Activated CD4-positive, alpha-beta T cell treated with anti-CD3 and anti-CD28 coated beads for 1 hour (primary cell): ENCODE measurements at regions not wholly inside any gene's neighbourhood (a gene's known extent, or its start where the extent isn't known, plus 50 kb on each side); places are given as distances from the start of the nearest gene placed in this dataset.

ENCODE experiments used
- DNase-seq: peaks from one replicate; pipeline ENCODE4 v3.0.0-alpha.2; 2020

- DNase-seq, result no peak
Measured at GRCh38 chrX:39580043-39580442, 517.7 kb downstream of the BCOR start.

GRCh38 chrX:39581411-39581810, 516.3 kb downstream of the BCOR start:
- DNase-seq, result no peak

GRCh38 chrX:39582091-39582490, 515.7 kb downstream of the BCOR start:
- no peak for DNase-seq

- no peak for DNase-seq
Measured at GRCh38 chrX:39582976-39583375, 514.8 kb downstream of the BCOR start.

GRCh38 chrX:39585808-39586207, 511.9 kb downstream of the BCOR start:
- no peak for DNase-seq

DNA sequence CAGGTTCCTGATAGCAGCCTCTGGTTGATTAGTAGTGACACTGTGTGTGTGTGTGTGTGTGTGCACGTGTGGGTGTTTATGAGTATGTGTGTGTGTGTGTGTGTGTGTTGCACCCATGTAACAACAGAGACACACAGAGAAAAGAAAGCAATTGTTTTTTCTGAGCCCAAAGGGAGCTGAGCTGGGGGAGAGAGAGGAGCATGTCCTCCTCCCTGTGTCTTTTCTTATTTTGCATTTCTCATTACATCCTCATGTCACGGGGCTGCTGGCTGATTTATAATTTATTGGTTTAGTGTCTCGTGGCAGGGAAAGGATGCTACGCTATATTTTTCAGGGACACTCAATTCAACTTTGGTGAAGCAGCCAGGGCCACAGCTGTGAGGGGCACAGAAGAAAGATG, 511.4 kb downstream of the BCOR start:
- no peak for DNase-seq

DNA sequence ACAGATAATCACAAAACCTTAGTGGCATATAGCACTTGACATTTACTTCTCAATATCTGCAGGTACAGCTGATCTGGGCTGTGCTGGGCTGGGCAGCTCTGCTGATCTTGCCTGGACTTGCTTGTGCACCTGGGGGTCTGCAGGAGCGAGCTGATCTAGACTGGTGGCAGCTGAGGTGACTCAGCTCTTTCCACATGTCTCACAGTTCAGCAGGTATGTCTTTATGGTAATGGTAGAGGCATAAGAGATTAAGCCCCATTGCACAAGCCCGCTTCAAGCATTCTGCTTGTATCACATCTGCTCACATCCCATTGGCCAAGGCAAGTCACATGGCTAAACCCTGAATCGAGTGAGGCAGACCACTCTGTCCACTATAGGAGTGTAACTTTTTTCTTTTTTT, 506.7 kb downstream of the BCOR start:
- DNase-seq, result no peak

- no peak for DNase-seq
Measured at GRCh38 chrX:39592776-39593175, 505.0 kb downstream of the BCOR start.

DNA sequence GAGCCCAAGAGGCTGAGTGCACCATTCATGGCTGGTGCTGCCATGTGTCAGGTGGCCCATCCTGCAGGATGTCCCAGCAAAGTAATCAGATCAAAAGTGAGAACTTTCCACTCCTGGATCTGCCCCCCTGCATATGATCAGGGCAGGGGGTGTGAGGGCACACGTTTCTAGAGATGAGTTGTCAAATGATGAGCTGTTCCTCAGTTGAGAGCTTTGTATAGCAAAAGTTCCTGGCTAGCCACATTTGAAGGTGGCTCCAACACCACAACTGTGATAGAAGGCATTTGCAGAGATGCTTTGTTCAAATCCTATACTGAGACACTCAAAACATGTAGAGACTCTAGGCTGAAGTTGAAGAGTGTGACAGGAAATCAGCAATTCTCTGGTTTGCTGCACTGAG, 501.8 kb downstream of the BCOR start:
- no peak for DNase-seq

GRCh38 chrX:39596437-39596836, 501.3 kb downstream of the BCOR start:
- no peak for DNase-seq

DNA sequence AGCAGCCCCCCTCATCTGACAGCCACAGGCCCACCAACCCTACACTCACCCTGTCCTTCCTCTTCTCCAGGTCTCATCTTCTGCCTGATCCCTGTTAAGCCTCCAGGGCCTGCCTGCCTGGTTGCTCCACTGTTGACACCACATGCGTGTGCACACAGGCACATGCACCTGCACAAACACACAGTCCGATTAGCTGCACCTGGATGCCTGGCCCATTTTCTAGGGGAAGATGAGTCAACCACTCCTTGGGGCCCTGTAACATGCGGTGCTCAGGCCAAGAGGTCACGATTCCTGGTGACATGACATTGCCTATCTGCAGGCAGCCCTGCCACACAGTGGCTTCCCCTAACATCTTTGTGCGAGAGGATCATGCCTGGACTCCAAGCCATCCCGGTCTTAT, 498.4 kb downstream of the BCOR start:
- DNase-seq, result no peak

GRCh38 chrX:39600222-39600621, 497.5 kb downstream of the BCOR start:
- DNase-seq, result no peak

DNA sequence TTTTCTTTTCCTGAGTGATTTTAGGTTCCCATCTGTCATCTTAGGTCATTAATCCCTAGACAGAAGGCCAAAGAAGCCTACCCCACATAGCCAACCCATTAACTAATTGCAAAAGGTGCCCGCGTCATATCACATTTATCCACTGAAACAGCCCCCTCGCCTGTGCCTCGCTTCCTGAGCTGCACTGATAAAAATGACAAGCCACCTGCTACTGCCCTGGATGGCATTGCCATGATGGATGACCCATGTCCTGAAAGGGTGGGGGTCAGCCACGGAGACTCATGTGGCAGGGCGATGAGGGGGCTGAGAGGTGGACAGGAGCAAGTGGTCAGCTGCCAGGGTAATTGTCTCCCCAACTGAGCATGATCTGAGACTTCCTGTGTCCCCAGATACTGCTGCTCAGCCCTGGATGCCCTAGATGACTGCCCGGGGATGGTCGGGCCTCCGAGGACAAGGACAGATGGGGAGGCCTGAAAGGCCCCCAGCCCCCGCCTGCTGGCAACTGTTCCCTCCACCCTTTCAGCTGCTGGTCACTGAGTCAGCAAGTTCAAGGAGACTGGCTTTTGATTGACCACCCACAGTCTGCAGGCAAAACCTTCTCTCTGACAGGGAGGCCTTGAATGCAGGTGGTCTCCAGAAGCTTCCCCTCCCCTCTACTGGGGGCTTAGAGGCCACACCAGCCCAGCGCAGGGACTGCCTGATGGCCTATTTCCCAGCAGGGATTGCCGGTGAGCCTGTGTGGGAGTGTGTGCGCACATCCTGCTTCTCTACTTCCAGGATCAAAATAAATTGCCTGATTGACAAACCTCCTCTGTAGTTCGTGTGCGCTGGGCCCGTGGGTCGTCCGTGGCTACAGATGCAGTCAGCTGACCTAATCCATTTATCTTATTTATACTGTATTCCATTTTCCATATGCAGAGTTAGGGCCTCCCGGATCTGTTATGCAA, 496.3 kb downstream of the BCOR start:
- no peak for DNase-seq

- no peak for DNase-seq
Measured at GRCh38 chrX:39602195-39602594, 495.6 kb downstream of the BCOR start.

DNA sequence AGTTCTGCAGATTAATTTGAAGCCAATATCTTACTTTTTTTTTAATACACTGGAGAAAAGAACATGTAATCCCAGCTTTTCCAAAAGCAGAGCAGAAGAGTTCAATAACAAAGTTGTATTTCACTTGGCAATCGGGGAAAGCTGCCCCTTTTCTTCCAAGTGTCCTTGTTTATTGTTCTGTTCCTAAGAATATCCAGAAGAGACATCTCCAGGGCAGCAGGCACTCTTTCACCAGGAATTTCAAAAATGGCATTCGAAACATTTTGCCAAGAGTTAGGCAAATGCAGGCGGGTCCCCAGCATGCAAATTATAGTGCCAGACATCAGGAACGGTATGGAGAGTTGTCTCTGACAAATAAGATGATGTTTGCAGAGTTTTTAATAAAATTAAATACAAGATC, 494.5 kb downstream of the BCOR start:
- DNase-seq, result no peak

GRCh38 chrX:39605183-39605582, 492.6 kb downstream of the BCOR start:
- no peak for DNase-seq

DNA sequence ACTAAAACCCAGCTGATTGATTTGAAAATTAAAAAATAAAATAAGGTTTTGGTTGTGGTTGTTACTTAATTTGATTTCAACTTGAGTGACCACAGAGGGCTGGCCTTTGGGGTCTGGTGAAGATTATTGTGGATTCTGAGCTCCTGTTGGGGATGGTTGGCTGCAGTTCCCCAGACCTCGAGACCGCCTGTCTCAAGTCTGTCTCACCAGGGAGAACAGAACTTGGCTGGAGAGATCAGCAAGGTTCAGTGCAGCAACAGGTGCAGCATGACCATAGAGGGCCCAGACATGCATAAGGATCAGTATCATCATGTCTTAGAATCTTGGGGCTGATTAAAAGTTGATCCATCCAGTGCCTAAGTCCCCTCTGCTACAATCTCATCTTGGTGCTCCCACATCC, 491.9 kb downstream of the BCOR start:
- DNase-seq, result no peak

DNA sequence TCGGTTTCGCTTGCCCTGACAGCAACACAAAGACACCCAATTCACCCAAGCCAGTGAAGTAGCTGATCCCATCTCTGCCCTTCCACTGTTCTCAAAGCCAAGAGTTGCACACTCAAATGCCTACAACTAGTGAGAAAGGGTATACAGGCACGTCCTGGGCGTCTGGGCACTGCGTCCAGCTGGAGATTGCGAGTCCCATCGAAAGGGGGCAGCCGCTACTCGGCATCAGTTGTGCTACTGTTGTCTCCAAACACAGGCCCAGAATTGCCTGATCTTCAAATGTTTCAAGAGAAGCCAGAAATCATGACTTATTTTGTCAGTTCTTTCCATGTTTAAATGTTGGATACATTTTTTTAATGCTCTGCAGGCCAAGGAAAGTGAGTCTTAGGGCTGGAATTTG, 487.8 kb downstream of the BCOR start:
- DNase-seq, result no peak

DNA sequence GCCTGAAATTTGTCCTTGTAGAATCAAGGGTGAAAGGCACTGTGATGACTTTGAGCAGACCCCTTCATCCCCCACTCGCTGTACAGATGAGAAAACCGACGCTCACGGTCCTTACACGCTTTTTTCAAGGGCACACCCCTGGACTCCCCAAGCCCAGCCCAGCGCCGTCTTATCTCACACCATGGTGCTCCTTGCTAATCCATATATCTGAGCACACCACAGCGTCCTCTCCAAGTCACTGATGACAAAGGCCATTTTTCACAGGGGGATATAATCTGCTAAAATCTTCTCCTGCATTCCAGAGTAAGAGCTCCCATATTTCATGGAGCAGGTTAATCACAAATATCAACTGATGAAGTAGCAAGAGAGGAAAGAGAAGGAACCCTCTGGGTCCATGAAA, 486.3 kb downstream of the BCOR start:
- no peak for DNase-seq

DNA sequence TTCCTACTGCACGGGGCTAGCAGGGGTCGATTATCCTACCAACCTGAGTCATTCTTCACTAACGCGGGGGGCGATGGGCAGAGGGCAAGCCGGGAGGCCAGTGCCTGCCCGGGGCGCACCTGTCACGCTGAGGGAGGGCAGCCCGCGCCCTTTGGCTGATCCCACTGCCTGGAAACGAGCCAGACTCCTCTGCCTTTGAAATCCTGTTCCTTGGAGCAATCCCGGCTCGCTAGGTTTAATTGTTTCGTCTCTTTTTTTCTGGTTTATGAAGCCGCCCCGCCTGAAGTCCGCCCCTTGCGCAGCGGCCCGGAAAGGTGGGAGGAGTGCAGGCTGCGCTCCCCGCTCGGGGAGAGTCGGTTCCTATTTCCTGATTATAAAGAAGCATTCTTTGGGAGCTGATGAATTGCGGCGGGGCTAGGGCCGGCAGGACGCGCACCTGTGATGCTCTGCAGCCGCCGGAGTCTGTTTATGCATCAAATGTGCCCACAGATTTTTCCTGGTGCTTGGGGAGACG, 484.2 kb downstream of the BCOR start:
- no peak for DNase-seq

GRCh38 chrX:39613997-39614679, 483.6 kb downstream of the BCOR start:
- DNase-seq, result no peak

DNA sequence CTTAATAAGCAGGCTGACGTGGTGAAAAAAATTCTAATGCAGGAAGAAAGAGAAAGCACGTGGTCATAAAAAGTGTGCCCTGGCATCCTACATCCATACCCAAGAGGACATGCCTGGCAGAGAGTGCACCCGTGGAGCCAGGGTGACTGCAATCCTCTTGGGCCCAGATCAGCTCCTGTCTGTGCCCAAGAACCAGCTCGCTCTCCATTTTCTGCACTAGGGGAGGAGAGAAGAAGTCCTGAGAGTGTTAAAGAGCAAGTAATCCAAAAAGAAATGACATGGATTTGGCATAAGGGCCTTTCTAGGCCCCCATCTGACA, 483.1 kb downstream of the BCOR start:
- DNase-seq, result no peak

DNA sequence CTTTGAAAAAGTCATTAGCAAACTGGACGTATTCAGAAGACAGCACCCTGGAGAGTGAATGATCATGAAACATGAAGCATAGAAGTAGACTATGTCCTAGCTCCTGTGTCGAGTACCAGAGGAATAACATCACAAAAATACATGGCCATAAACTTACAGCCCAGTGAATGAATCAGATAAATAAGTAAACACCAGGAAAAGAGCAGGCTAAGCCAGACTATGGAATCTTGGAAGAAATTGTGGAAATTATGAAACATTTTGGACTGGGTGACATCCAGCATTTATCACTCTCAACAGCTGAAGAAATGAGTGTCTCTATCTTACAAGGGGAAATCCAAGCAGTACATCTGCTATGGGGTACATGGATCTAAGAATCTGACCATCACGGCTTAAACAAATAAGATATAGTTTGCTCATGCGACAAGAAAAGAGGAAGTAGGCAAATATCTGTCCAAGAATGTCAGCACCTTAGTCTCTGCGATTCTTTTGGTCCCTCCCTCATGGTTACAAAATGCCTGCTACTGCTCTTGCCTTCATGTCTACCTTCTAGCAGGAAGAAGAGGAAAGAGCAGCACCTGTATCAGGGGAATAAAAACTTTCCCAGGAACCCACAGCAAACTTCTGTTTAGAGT, 481.5 kb downstream of the BCOR start:
- no peak for DNase-seq

DNA sequence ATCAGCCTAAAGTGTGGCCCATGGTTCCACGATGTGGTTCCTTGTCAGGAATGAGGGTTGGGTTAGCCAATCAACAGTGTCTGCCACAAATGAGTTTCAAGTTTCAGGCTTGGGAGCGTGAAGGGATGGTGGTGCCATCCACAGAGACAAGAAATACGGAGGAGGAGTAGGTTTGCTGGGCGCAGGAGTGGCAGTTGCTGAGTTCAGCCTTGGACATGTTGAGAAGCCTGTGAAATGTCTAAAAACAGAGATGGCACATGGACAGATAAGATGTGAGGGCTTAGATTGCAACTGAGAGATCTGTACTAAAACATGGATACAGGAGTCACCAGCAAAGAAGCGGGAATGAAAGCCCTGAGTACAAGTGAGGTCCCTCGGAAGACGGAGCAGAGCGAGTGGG, 481.0 kb downstream of the BCOR start:
- no peak for DNase-seq
